GM18505 (cell line): ENCODE measurements at regions not wholly inside any gene's neighbourhood (a gene's known extent, or its start where the extent isn't known, plus 50 kb on each side); places are given as distances from the start of the nearest gene placed in this dataset.

Source experiments
- ATAC-seq: cut with Tn5 transposase; IDR thresholded peaks from one replicate; pipeline ENCODE4 v1.9.1; 2021; ENCODE audit not compliant: unreplicated experiment
- POLR2A ChIP-seq: IDR thresholded peaks from 4 replicates; pipeline ENCODE4 v1.6.1; 2011; ENCODE audit warnings: borderline replicate concordance; ENCODE audit not compliant: insufficient read depth, insufficient read length; ENCODE audit errors: extremely low read depth

- TF ChIP-seq POLR2A, result no peak
Measured at GRCh38 chr10:14397066-14397465, 66.3 kb upstream of the FRMD4A start.

GRCh38 chr10:14396411-14397048 is 65.8 kb upstream of the FRMD4A start:
- ATAC-seq, result no peak

More at GRCh38 chr10:14397066-14397465, 66.3 kb upstream of the FRMD4A start:
- ATAC-seq, result no peak

GRCh38 chr10:14394179-14394578 is 63.5 kb upstream of the FRMD4A start:
- ATAC-seq, result no peak

More at GRCh38 chr10:14396411-14397048, 65.8 kb upstream of the FRMD4A start:
- TF ChIP-seq POLR2A, result no peak

GRCh38 chr10:14391342-14391741 is 60.6 kb upstream of the FRMD4A start:
- ATAC-seq, result no peak
- no peak for TF ChIP-seq POLR2A

More at GRCh38 chr10:14394179-14394578, 63.5 kb upstream of the FRMD4A start:
- TF ChIP-seq POLR2A, result no peak

GRCh38 chr10:14389981-14390590 is 59.4 kb upstream of the FRMD4A start:
- TF ChIP-seq POLR2A, result no peak
- peak; percentile 65 for ATAC-seq

- TF ChIP-seq POLR2A, result no peak
- ATAC-seq, result no peak
Measured at GRCh38 chr10:14385596-14386593, 55.2 kb upstream of the FRMD4A start.

GRCh38 chr10:14384915-14385314 is 54.2 kb upstream of the FRMD4A start:
- no peak for ATAC-seq
- TF ChIP-seq POLR2A, result no peak

- TF ChIP-seq POLR2A, result no peak
- ATAC-seq, result no peak
Measured at GRCh38 chr10:14384116-14384730, 53.5 kb upstream of the FRMD4A start.

GRCh38 chr10:14383266-14383665 is 52.5 kb upstream of the FRMD4A start:
- ATAC-seq, result no peak
- TF ChIP-seq POLR2A, result no peak

GRCh38 chr10:14382531-14382930 is 51.8 kb upstream of the FRMD4A start:
- no peak for ATAC-seq
- no peak for TF ChIP-seq POLR2A

GRCh38 chr10:14382022-14382421 is 51.3 kb upstream of the FRMD4A start:
- no peak for ATAC-seq
- TF ChIP-seq POLR2A, result no peak

- no peak for TF ChIP-seq POLR2A
- ATAC-seq, result no peak
Measured at GRCh38 chr10:14381475-14381874, 50.8 kb upstream of the FRMD4A start.

- no peak for TF ChIP-seq POLR2A
- no peak for ATAC-seq
Measured at GRCh38 chr10:14380746-14381145, 50.0 kb upstream of the FRMD4A start.
